H1 (cell line): ENCODE measurements at regions not wholly inside any gene's neighbourhood (a gene's known extent, or its start where the extent isn't known, plus 50 kb on each side); places are given as distances from the start of the nearest gene placed in this dataset.

Source experiments
- CTCF ChIA-PET: fragments of 300-600 bp; sonication (Branson Sonifier 250); formaldehyde crosslinking; loops from one replicate; lab custom pipeline; 2021; ENCODE audit not compliant: partially characterized antibody; lab: Charles Lee
- POLR2A ChIA-PET: fragments of 300-600 bp; sonication (Branson Sonifier 250); formaldehyde crosslinking; loops from one replicate; lab custom pipeline; 2021; ENCODE audit warnings: inconsistent platforms; ENCODE audit not compliant: partially characterized antibody; lab: Charles Lee
- DNase-seq, 2 experiments: peaks; one replicate each; pipeline versions ENCODE4 v3.0.0 to v3.0.0-alpha.2; 2010 to 2022; ENCODE audit warnings: low spot score in 2 of 2, low read depth in 1 of 2, mixed read lengths in 1 of 2
- FAIRE-seq: peaks from 2 replicates; lab custom pipeline; 2011; peaks lifted over from hg19 to GRCh38; lab: Jason Lieb, UNC
- H2AFZ ChIP-seq: 2 replicates; pipeline ENCODE4 v1.8.1; 2012; ENCODE audit warnings: low read length, inconsistent platforms
- H2AK5ac ChIP-seq: 2 replicates; pipeline ENCODE4 v1.6.1; 2013; ENCODE audit warnings: low read depth, low read length
- H2BK120ac ChIP-seq: replicated peaks from 2 replicates; pipeline ENCODE3; 2013; ENCODE audit warnings: low read depth, low read length, inconsistent platforms
- H2BK12ac ChIP-seq: 2 replicates; pipeline ENCODE4 v1.6.1; 2013; ENCODE audit warnings: low read depth, low read length
- H2BK15ac ChIP-seq: 2 replicates; pipeline ENCODE4 v1.6.1; 2013; ENCODE audit warnings: low read length
- H2BK20ac ChIP-seq: 2 replicates; pipeline ENCODE4 v1.6.1; 2013; ENCODE audit warnings: low read length
- H2BK5ac ChIP-seq: 2 replicates; pipeline ENCODE4 v1.6.1; 2013; ENCODE audit warnings: low read depth, low read length
- H3K14ac ChIP-seq: 2 replicates; pipeline ENCODE4 v1.6.1; 2013; ENCODE audit warnings: inconsistent platforms; ENCODE audit not compliant: insufficient read length
- H3K18ac ChIP-seq: 2 replicates; pipeline ENCODE4 v1.6.1; 2013; ENCODE audit warnings: low read length; ENCODE audit errors: extremely low read depth
- H3K23ac ChIP-seq: 2 replicates; pipeline ENCODE4 v1.6.1; 2013; ENCODE audit warnings: inconsistent platforms; ENCODE audit not compliant: insufficient read length
- H3K23me2 ChIP-seq: 2 replicates; pipeline ENCODE4 v1.6.1; 2013; ENCODE audit warnings: low read depth, low read length
- H3K27ac ChIP-seq: 2 replicates; pipeline ENCODE4 v1.6.1; 2011; ENCODE audit warnings: low read depth, low read length, inconsistent platforms
- H3K27me3 ChIP-seq, 4 experiments: replicated peaks in 1 of 4; 1 replicate in 1 of 4; 2 replicates in 3 of 4; pipeline versions ENCODE4 v1.6.1 to v1.8.1; 2011 to 2013; ENCODE audit warnings: low read length in 3 of 4, mild to moderate bottlenecking in 3 of 4, inconsistent platforms in 2 of 4, mixed read lengths in 2 of 4, moderate library complexity in 1 of 4; ENCODE audit not compliant: control insufficient read depth in 3 of 4, insufficient read depth in 3 of 4; ENCODE audit errors: extremely low read depth in 1 of 4
- H3K36me3 ChIP-seq, 4 experiments: 2 replicates each; pipeline versions ENCODE4 v1.6.1 to v1.8.1; 2011 to 2013; ENCODE audit warnings: mild to moderate bottlenecking in 4 of 4, low read length in 3 of 4, moderate library complexity in 2 of 4, control low read depth in 1 of 4, inconsistent platforms in 1 of 4; ENCODE audit not compliant: insufficient read depth in 4 of 4, control insufficient read depth in 2 of 4
- H3K4ac ChIP-seq: replicated peaks from 2 replicates; pipeline ENCODE3; 2013; ENCODE audit warnings: low read length, low read depth, mixed read lengths, inconsistent platforms; ENCODE audit not compliant: insufficient read length
- H3K4me1 ChIP-seq, 4 experiments: replicated peaks in 1 of 4; 1 replicate in 1 of 4; 2 replicates in 3 of 4; pipeline versions ENCODE4 v1.6.1 to v1.8.1; 2011 to 2013; ENCODE audit warnings: low read length in 3 of 4, inconsistent platforms in 2 of 4, mixed read lengths in 1 of 4; ENCODE audit not compliant: insufficient read depth in 4 of 4, control insufficient read depth in 3 of 4
- H3K4me2 ChIP-seq, 2 experiments: 2 replicates each; pipeline versions ENCODE4 v1.6.1 to v1.8.1; 2011 to 2013; ENCODE audit warnings: low read depth in 2 of 2, low read length in 2 of 2, control low read depth in 1 of 2, inconsistent platforms in 1 of 2, mild to moderate bottlenecking in 1 of 2; ENCODE audit not compliant: insufficient read depth in 1 of 2
- H3K4me3 ChIP-seq, 4 experiments: fragments of 200-600, 300-600 bp in 1 of 4; sonication (generic), shearing (Covaris generic), sonication (Bioruptor Twin) in 1 of 4; 2 replicates each; pipeline versions ENCODE4 v1.5.1 to v1.8.1; 2011 to 2016; ENCODE audit warnings: low read length in 4 of 4, low read depth in 3 of 4, control low read depth in 2 of 4, inconsistent platforms in 2 of 4, mild to moderate bottlenecking in 2 of 4, mixed read lengths in 1 of 4, moderate library complexity in 1 of 4; ENCODE audit not compliant: insufficient read depth in 2 of 4; ENCODE audit errors: extremely low read depth in 1 of 4
- H3K56ac ChIP-seq: replicated peaks from 2 replicates; pipeline ENCODE3; 2013; ENCODE audit warnings: low read depth, mild to moderate bottlenecking, mixed read lengths, low read length, inconsistent platforms; ENCODE audit not compliant: insufficient read length
- H3K79me1 ChIP-seq: 2 replicates; pipeline ENCODE4 v1.6.1; 2013; ENCODE audit warnings: low read depth, low read length, control low read depth
- H3K79me2 ChIP-seq, 2 experiments: 2 replicates each; pipeline versions ENCODE4 v1.6.1 to v1.8.1; 2012 to 2013; ENCODE audit warnings: low read length in 2 of 2, mild to moderate bottlenecking in 2 of 2, inconsistent platforms in 1 of 2; ENCODE audit not compliant: insufficient read depth in 2 of 2, control insufficient read depth in 1 of 2
- H3K9ac ChIP-seq, 4 experiments: replicated peaks in 1 of 4; 1 replicate in 1 of 4; 2 replicates in 3 of 4; pipeline versions ENCODE4 v1.6.1 to v1.8.1; 2011 to 2013; ENCODE audit warnings: low read depth in 3 of 4, low read length in 3 of 4, control low read depth in 2 of 4, mild to moderate bottlenecking in 2 of 4, moderate library complexity in 2 of 4, inconsistent platforms in 1 of 4; ENCODE audit errors: extremely low read depth in 1 of 4
- H3K9me3 ChIP-seq, 2 experiments: 2 replicates each; pipeline versions ENCODE4 v1.6.1 to v1.8.1; 2012 to 2013; ENCODE audit warnings: mild to moderate bottlenecking in 2 of 2, moderate library complexity in 2 of 2, control low read depth in 1 of 2, inconsistent platforms in 1 of 2, low read depth in 1 of 2, low read length in 1 of 2, mixed read lengths in 1 of 2; ENCODE audit not compliant: insufficient read depth in 2 of 2
- H4K20me1 ChIP-seq, 2 experiments: replicated peaks in 1 of 2; 2 replicates each; pipeline versions ENCODE3 to v1.8.1; 2011 to 2013; ENCODE audit warnings: inconsistent platforms in 2 of 2, low read length in 2 of 2, mild to moderate bottlenecking in 1 of 2; ENCODE audit not compliant: insufficient read depth in 2 of 2, control insufficient read depth in 1 of 2
- H4K5ac ChIP-seq: 2 replicates; pipeline ENCODE4 v1.6.1; 2013; ENCODE audit warnings: low read length, low read depth, mixed read lengths, inconsistent platforms; ENCODE audit not compliant: insufficient read length
- H4K8ac ChIP-seq: 2 replicates; pipeline ENCODE4 v1.8.0; 2013; ENCODE audit warnings: mild to moderate bottlenecking, moderate library complexity, low read length, inconsistent platforms; ENCODE audit not compliant: insufficient read depth; ENCODE audit errors: extremely low read depth
- H4K91ac ChIP-seq: replicated peaks from 2 replicates; pipeline ENCODE3; 2013; ENCODE audit warnings: low read length, mixed read lengths, inconsistent platforms; ENCODE audit not compliant: insufficient read length
- CEBPB ChIP-seq: IDR thresholded peaks from 2 replicates; pipeline ENCODE4 v1.6.1; 2012; ENCODE audit warnings: low read depth, low read length
- CREB1 ChIP-seq: IDR thresholded peaks from 2 replicates; pipeline ENCODE4 v1.6.1; 2012; ENCODE audit warnings: inconsistent platforms
- GABPA ChIP-seq: IDR thresholded peaks from 2 replicates; pipeline ENCODE4 v1.6.1; 2011; ENCODE audit warnings: mild to moderate bottlenecking, low read length, moderate library complexity, borderline replicate concordance; ENCODE audit not compliant: insufficient read depth
- HDAC2 ChIP-seq, 2 experiments: fragments of 300-600 bp in 1 of 2; sonication (generic) in 1 of 2; IDR thresholded peaks; 2 replicates each; pipeline ENCODE4 v1.6.1; 2011 to 2012; ENCODE audit warnings: low read depth in 2 of 2, low read length in 2 of 2, mild to moderate bottlenecking in 2 of 2, moderate library complexity in 2 of 2, borderline replicate concordance in 1 of 2, inconsistent platforms in 1 of 2
- KDM1A ChIP-seq: fragments of 200-600, 300-600 bp; sonication (generic); IDR thresholded peaks from 2 replicates; pipeline ENCODE4 v1.7.1; 2016; ENCODE audit warnings: mild to moderate bottlenecking, low read length, borderline replicate concordance
- KDM5A ChIP-seq: fragments of 200-600 bp; IDR thresholded peaks from 2 replicates; pipeline ENCODE4 v1.7.1; 2012; ENCODE audit warnings: mild to moderate bottlenecking, low read length, inconsistent platforms, mixed read lengths
- MAFK ChIP-seq: IDR thresholded peaks from 2 replicates; pipeline ENCODE4 v1.6.1; 2012; ENCODE audit warnings: low read depth, mild to moderate bottlenecking, improper control_type of control experiment, low read length
- POLR2A ChIP-seq, 2 experiments: IDR thresholded peaks; 1 replicate in 1 of 2; 2 replicates in 1 of 2; pipeline ENCODE4 v1.6.1; 2011; ENCODE audit warnings: low read depth in 2 of 2, low read length in 2 of 2, mild to moderate bottlenecking in 2 of 2; ENCODE audit errors: control extremely low read depth in 1 of 2
- SP4 ChIP-seq: IDR thresholded peaks from 2 replicates; pipeline ENCODE4 v1.6.1; 2012; ENCODE audit warnings: low read length, inconsistent platforms
- ZNF274 ChIP-seq: IDR thresholded peaks from 2 replicates; pipeline ENCODE4 v1.7.0; 2012; ENCODE audit warnings: low read length, borderline replicate concordance; ENCODE audit errors: extremely low read depth
- WGBS, 2 experiments: shearing (Covaris generic) in 1 of 2; methylation state at CpG; one replicate each; pipeline versions ENCODE4 v1.1.6 to v1.1.7; 2013 to 2015; ENCODE audit warnings: low lambda C conversion rate in 2 of 2, mixed read lengths in 2 of 2, inconsistent platforms in 1 of 2, low coverage in 1 of 2, missing lambda C conversion rate in 1 of 2; ENCODE audit not compliant: insufficient replicate concordance in 2 of 2, insufficient coverage in 1 of 2, insufficient read length in 1 of 2; ENCODE audit errors: extremely low coverage in 1 of 2, missing lambda C conversion rate in 1 of 2; 5-methylcytosine and 5-hydroxymethylcytosine counted together
- TF ChIP-seq, protein P1 (sequence below): IDR thresholded peaks from 2 replicates; pipeline ENCODE4 v1.6.1; 2011; ENCODE audit warnings: low read length, improper control_type of control experiment
- TF ChIP-seq, protein P2 (sequence below): IDR thresholded peaks from 2 replicates; pipeline ENCODE4 v1.6.1; 2012; ENCODE audit warnings: inconsistent platforms

DNA sequence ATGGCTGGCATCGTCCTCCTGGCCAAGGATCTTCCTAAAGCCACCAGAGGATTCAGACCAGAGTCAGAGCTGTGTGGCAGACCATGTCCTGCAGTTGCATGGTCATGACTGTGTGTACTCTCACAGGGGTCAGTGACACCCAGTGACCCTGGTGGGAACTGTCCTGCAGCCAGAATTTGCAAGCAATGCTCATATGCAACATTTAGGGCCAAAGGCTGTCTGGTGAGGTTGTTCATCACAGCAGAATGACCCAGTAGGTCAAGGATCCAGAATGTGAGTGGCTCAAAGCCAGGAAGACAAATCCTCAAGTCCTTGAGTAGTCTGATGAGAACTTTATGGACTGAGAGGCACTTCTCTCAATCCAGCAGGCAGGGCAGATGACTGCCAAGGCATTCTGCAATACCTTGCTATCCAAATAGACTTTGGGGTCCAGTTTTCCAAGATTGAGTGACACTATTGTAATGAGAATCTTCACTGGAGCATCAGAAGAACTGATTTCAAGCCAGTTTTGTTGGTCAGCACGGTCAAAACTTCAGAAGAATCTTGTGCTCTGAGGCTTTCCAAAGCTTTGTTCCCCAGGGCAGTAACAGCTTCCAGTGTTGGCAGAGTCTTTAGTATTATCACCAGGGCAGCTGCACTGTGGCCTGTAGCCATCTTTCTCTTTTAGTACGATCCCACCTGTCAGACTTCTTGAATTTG lies 122.0 kb downstream of the PTCSC3 start:
- H3K79me1 ChIP-seq, result no peaks in the 10 kb centered on the region
- no peaks in the 10 kb centered on the region for H3K79me2 ChIP-seq
- WGBS, 2 experiments, result 95% methylated on average over 3 of the region's 3 CpGs; no CpG with 5 or more reads in 1 of the 2 experiments
- no peaks in the 10 kb centered on the region for H3K36me3 ChIP-seq
- peaks cover 0 to 1% (median 0%) of the 10 kb centered on the region in 4 experiments; a peak in 1 of 7 replicates for H3K4me1 ChIP-seq
- FAIRE-seq, result no peak
- no peaks in the 10 kb centered on the region for H3K27me3 ChIP-seq
- no peak overlapping the region for H3K27ac ChIP-seq
- CTCF ChIA-PET, result interaction anchor here (5.3 kb wide), 1 partner anchor 15 kb away, joined by 34 read pairs; no protein-coding TSS in a partner anchor
- POLR2A ChIA-PET, result interaction anchor here (1.2 kb wide), 1 partner anchor 13 kb away, joined by 4 read pairs; no protein-coding TSS in a partner anchor
- no peak overlapping the region for H3K4me2 ChIP-seq
- H2BK12ac ChIP-seq, result no peak overlapping the region
- no peak overlapping the region for H4K91ac ChIP-seq
- H3K23ac ChIP-seq, result no peak overlapping the region
- no peak overlapping the region for H2BK120ac ChIP-seq
- no peak overlapping the region for H3K18ac ChIP-seq
- H4K5ac ChIP-seq, result no peak overlapping the region
- H3K56ac ChIP-seq, result no peak overlapping the region
- H3K4ac ChIP-seq, result no peak overlapping the region
- no peak overlapping the region for H3K9ac ChIP-seq
- H3K23me2 ChIP-seq, result no peaks in the 10 kb centered on the region; the same call in 1 of the 2 replicates
- no peak overlapping the region for H2AK5ac ChIP-seq
- no peak overlapping the region for H4K8ac ChIP-seq
- no peak for DNase-seq
- no peak overlapping the region for H2AFZ ChIP-seq
- no peaks in the 10 kb centered on the region for H3K9me3 ChIP-seq
- no peak overlapping the region for H2BK20ac ChIP-seq
- no peak overlapping the region for H2BK15ac ChIP-seq
- no peak overlapping the region for H3K14ac ChIP-seq
- no peaks in the 10 kb centered on the region for H4K20me1 ChIP-seq
- H3K4me3 ChIP-seq, result no peak overlapping the region
- no peak overlapping the region for H2BK5ac ChIP-seq
- no peak for TF ChIP-seq KDM1A
- no peak for TF ChIP-seq HDAC2 (IDR thresholded peaks at IDR 0.05; ENCODE audit: borderline replicate concordance in 1 of 2, low read depth in 2 of 2, low read length in 2 of 2)
- TF ChIP-seq, protein P1, sequence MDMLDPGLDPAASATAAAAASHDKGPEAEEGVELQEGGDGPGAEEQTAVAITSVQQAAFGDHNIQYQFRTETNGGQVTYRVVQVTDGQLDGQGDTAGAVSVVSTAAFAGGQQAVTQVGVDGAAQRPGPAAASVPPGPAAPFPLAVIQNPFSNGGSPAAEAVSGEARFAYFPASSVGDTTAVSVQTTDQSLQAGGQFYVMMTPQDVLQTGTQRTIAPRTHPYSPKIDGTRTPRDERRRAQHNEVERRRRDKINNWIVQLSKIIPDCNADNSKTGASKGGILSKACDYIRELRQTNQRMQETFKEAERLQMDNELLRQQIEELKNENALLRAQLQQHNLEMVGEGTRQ, result no peak
- no peak for TF ChIP-seq CEBPB
- no peak for TF ChIP-seq CREB1
- TF ChIP-seq, protein P2, sequence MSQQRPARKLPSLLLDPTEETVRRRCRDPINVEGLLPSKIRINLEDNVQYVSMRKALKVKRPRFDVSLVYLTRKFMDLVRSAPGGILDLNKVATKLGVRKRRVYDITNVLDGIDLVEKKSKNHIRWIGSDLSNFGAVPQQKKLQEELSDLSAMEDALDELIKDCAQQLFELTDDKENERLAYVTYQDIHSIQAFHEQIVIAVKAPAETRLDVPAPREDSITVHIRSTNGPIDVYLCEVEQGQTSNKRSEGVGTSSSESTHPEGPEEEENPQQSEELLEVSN, result no peak
- no peak for TF ChIP-seq MAFK
- TF ChIP-seq GABPA, result no peak
- TF ChIP-seq POLR2A (IDR thresholded peaks at IDR 0.05; ENCODE audit: control extremely low read depth in 1 of 2, low read depth in 2 of 2, low read length in 2 of 2), result no peak
- no peak for TF ChIP-seq SP4
- TF ChIP-seq ZNF274, result no peak
- no peak for TF ChIP-seq KDM5A
